Hematopoietic multipotent progenitor cell treated with erythropoietin and hydrocortisone succinate and interleukin-3 and kit ligand, for 17 days (in vitro differentiated cells): ENCODE measurements at regions not wholly inside any gene's neighbourhood (a gene's known extent, or its start where the extent isn't known, plus 50 kb on each side); places are given as distances from the start of the nearest gene placed in this dataset.
"Not testable (repeated sequence)": the region's sequence is repeated elsewhere in the genome, so short reads cannot be mapped to it uniquely, and the experiment has no call there.

Source experiments
- DNase-seq: peaks from one replicate; pipeline ENCODE4 v3.0.0-alpha.2; 2015; ENCODE audit warnings: low spot score

- DNase-seq = no peak
Measured at GRCh38 chr2:3036432-3037125, 341.0 kb downstream of the EIPR1 start.

- no peak for DNase-seq
Measured at GRCh38 chr2:3035385-3036050, 342.1 kb downstream of the EIPR1 start.

GRCh38 chr2:3034856-3035255, 342.8 kb downstream of the EIPR1 start:
- no peak for DNase-seq

GRCh38 chr2:3034396-3034795, 343.2 kb downstream of the EIPR1 start:
- DNase-seq = no peak

GRCh38 chr2:3033315-3033714, 344.3 kb downstream of the EIPR1 start:
- no peak for DNase-seq

- DNase-seq = not testable (repeated sequence)
Measured at GRCh38 chr2:3030791-3031190, 346.8 kb downstream of the EIPR1 start.

GRCh38 chr2:3025984-3026383, 351.6 kb downstream of the EIPR1 start:
- DNase-seq = no peak

GRCh38 chr2:3025261-3025660, 352.4 kb downstream of the EIPR1 start:
- no peak for DNase-seq

- no peak for DNase-seq
Measured at GRCh38 chr2:3024401-3024935, 353.1 kb downstream of the EIPR1 start.

- DNase-seq = no peak
Measured at GRCh38 chr2:3023531-3023930, 354.1 kb downstream of the EIPR1 start.

GRCh38 chr2:3022841-3023372, 354.7 kb downstream of the EIPR1 start:
- DNase-seq = no peak

GRCh38 chr2:3021720-3022119, 355.9 kb downstream of the EIPR1 start:
- DNase-seq = no peak

GRCh38 chr2:3010001-3010400, 367.6 kb downstream of the EIPR1 start:
- DNase-seq = no peak

- DNase-seq = no peak
Measured at GRCh38 chr2:3009483-3009882, 368.1 kb downstream of the EIPR1 start.

GRCh38 chr2:3009005-3009404, 368.6 kb downstream of the EIPR1 start:
- DNase-seq = no peak

GRCh38 chr2:3008561-3008960, 369.1 kb downstream of the EIPR1 start:
- no peak for DNase-seq

GRCh38 chr2:3007135-3007534, 370.5 kb downstream of the EIPR1 start:
- no peak for DNase-seq

GRCh38 chr2:3005859-3006501, 371.6 kb downstream of the EIPR1 start:
- no peak for DNase-seq

- DNase-seq = no peak
Measured at GRCh38 chr2:3001615-3002560, 375.7 kb downstream of the EIPR1 start.

GRCh38 chr2:3000968-3001367, 376.6 kb downstream of the EIPR1 start:
- DNase-seq = no peak

- no peak for DNase-seq
Measured at GRCh38 chr2:3000125-3000524, 377.5 kb downstream of the EIPR1 start.

GRCh38 chr2:2998971-2999370, 378.6 kb downstream of the EIPR1 start:
- no peak for DNase-seq
